Pulmonary artery endothelial cell (primary cell): ENCODE measurements at regions not wholly inside any gene's neighbourhood (a gene's known extent, or its start where the extent isn't known, plus 50 kb on each side); places are given as distances from the start of the nearest gene placed in this dataset.

Source experiments
- DNase-seq: peaks from one replicate; pipeline ENCODE4 v3.0.0-alpha.2; 2011; ENCODE audit warnings: low read depth, low spot score

DNA sequence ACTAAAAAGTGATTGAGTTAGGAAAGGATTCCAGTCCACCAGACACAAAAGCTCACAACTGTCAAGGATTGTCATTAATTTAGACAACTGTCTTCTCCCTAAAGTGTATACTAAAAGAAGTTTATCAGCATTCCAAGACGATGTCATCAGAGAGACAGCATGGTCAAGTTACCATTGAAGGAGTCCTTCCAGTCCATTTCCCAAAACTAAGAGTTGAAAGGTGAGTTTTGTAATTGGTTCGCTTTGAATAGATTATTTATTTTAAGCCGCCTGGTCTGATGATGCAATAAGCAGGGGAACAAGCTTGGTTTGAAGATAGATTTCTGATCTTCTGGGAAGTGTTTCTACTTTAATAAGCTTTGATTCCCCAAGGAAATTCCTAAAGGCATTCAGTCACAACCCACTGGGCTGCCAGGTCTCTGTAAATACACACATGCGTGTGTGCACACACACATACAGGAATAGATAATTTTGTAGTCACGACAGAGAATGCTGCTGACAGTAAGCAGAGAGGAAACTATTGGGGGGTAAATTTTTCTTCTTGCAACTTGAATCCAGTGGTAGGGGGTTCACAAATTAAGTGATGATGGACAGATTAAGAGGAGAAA lies 234.8 kb downstream of the PIK3R1 start:
- no peak for DNase-seq

DNA sequence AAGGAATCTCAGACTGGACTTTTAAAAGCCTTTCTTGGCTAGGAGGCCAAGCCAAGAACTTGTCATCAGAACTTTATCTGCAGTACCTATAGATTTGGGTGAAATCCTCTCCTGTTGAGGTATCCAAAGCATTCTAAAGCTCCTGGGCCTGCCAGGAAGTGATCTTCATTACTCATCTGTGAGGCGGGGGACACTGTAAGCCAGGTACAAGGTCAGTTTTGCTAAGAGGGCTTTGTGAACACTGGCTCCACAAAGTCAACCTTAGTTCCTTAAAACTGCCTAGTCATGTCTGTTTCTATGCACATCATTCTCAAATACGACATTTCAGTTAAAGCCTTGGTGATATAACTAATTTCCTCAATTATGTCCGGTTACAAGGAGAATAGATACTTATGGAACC lies 236.7 kb downstream of the PIK3R1 start:
- no peak for DNase-seq

DNA sequence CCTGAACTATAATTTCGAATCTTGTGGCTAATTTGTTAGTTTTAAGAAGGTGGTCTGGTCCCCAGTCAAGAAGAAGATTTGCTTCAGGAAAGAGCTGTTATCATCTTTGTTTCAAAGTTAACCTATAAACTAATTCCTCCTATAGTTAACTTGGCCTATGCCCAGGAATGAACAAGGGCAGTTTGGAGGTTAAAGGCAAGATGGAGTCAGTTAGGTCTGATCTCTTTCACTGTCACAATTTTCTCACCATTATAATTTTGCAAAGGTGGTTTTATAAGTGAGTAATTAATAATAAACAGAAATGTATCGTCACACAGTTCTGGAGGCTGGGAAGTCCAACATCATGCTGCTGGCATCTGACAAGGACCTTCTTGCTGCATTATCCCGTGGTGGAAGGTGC lies 238.6 kb downstream of the PIK3R1 start:
- DNase-seq = no peak

DNA sequence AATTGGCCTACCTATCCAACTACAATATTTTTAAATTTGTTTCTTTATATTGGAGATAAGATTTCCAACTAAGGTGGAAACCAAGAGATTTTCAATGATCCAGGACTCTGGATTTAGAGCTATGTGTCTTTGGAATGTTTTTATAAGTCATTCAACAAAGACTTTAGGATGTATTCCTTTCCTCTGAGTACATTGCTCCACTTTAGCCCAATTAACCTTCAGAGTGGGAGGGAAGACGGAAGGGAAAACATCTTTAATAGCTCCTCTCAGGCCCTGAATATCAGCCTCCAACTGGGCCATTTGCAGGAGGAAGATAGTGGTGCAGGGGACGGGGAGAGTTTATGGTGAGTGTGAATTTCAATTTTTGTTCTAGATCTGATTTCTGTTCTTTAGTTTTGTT lies 239.2 kb downstream of the PIK3R1 start:
- DNase-seq = no peak

DNA sequence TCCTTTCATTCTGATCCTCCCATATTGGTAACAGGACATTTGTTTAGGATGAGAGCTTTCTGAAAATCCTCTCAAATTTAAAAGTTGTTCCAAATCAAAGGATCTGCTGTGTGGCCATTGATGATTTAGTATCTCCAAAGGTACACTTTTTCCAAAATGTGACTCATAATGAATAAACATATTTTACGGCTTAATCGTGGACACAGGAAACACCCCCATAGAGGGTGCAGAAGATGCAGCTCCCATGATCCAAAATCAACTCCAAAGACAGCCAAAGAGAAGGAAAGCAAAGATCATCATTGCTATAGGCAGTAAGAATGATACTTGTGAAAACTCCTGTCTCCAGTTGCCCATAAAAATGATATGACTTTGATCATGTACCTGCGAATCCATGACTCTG lies 239.7 kb downstream of the PIK3R1 start:
- no peak for DNase-seq

DNA sequence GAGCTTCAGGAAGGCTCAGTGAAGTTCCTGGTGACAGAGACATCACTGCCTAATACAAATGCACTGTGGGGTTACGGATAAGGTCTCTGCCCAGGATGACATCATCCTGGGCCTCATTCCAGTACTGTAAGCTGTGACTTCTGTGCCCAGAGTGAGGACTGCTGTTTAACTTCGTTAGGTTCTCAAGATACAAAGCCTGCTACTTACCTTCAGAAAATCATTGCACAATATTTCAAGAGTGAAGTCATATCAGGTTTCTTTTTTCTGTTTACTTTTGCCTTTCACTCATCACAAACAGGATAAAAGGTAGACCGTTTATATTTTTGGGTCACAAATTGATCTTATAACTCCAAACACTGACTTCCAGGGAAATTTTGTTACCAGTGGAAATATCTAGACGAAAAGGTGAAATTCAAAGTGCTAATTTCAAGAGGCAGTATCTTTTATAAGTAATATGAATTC lies 241.2 kb downstream of the PIK3R1 start:
- DNase-seq = peak; percentile 15

DNA sequence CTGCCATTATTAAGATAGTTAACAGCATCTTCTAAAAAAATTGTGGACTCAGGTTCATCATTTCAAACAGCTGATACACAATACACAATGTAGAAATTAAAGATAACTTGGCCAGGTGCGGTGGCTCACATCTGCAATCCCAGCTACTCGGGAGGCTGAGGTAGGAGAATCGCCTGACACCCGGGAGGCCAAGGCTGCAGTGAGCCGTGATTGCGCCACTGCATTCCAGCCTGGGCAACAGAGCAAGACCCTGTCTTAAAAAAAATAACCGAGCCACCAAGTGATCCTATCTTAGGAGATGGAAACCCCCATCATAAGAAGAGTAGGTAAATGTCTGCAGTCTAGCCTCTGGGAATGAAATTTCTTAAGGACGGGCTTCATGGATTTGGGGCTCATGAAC lies 241.7 kb downstream of the PIK3R1 start:
- no peak for DNase-seq

DNA sequence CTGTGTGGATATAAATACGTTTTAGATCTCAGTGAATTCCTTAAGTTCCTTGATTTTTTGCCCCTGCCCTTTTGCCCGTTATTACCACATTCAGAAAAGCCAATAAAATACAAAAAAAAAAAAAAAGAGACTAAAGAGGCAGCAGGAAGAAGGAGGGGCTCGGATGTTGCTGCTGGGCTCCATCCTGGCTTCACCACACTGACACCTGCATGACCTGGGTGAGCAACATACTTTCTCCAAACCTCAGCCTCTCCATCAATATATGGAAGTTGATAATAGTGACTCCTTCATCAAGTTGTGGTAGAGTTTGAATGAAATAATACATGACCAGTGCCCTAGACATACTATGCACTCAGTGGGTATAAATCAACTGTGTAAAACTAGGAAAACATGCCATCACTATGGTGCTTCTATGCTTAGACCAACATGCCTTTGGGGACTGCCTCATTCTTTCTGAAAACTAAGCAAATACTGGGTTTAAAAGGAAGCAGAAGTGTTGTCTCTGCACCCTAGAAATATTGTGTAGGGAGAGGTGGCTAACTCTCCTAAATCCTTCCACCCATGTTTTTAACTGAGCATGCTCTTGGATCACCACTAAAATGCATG lies 243.0 kb downstream of the PIK3R1 start:
- no peak for DNase-seq

DNA sequence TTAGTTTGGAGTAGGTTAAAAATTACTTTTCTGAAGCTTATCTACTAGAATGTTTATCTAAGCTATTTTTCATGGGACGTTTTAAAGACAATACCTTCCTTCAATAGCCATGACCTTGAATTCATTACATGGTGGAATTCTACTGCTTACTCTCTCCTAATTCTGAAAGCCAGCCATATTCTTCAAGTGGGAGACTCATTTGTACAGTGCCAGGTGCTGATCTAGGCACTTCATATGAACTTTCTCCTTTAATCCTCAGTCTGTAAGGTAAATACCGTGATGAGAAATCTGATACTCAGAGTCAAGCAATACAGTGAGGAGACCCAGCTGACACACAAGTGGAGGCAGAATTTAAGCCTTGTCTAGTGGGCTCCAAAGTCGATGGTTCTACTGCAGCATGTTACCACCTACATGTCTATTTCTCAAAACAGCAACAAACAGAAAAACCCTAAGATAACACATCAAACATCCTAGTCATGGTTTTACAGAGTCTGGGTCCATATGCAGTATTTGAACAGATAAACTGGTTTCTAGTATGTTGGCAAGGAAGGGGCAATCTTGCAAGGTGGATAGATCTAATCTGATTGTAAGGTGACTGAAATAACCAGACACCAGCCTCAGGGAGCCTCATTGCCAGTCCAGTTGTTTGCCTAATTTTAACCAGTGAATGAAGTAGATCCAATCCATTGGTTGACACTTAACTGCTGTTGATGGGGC lies 243.7 kb downstream of the PIK3R1 start:
- DNase-seq = no peak

DNA sequence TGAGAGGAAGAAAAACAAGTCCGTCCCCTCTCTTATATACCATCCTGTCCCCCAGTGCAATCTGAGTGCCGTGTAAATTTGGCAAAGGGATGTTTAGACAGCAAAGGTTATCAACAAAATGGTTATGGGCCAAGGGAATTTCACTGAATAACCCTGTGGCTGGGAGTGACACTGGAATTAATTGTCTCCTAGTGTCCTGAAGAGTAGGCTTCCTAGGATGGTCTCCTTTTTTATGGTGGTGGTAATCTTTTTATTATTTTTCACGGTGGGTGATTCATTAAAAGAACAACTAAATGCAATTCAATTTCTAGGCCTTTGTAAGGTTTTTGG lies 244.2 kb downstream of the PIK3R1 start:
- DNase-seq = no peak

DNA sequence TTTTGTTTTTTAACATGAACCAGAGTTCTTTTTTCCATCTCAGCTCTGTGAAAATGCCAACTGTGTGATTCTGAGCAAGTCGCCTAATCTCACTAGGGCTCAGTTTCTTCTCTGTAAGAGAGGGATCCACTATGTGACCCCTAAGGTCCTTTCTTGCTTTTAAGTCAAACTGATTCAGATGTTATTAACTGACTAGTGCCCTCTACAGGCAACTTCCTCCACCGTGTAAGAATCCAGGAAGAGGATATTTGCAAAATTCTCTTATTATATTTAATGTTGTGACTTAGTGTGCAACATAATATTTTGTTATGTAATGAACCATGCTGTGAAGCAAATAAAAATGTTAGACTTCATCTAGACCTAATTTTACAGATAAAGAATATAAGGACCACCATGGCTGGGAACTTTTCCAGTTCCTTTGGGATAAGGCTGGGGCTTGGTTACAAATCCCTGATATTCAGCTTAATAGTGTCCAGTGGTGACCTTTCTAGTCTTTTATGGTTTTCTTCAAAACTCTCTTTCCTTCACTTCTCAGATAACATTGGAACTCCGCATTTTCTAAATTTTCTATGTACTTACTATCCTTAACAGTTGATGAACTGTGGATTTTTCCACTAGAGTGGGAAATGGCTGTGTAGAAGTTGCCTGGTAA lies 244.7 kb downstream of the PIK3R1 start:
- DNase-seq = peak; percentile 35

DNA sequence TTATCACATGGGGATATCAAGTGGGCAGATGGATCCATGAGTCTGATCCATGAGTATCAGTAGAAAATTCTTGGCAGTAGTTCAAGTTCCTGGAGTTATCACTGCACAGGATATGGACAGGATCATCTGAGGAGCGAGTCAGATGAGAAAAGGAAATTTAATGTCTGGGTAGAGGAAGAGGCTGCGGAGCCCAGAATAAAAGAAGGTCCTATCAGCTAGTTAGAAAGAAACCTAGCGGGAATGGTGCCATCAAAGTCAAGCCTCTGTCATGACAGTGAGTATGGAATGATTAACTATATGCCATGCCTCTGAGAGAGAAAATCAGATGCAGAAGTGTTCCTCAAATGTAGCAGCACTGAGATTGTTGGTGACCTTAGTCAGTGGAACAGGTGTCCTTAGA lies 248.1 kb downstream of the PIK3R1 start:
- no peak for DNase-seq

DNA sequence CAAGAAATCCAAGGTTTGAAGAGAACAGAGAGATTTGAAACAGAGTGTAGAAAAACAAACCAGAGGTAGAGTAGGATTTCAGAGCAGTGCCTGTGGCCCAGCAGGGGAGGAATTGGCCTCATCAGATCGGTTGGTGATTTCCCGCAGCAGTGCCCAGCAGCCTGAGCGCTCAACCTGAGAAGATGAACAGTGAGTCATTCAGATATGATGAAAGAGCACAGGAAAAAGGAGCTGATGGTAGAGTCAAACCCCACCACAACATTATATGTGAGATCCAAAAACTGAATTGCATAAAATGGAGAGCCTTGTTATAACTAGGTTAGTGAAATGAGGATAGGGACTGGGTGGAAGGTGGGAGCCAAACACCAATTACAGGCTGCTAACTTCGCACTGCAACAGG lies 248.9 kb downstream of the PIK3R1 start:
- no peak for DNase-seq

DNA sequence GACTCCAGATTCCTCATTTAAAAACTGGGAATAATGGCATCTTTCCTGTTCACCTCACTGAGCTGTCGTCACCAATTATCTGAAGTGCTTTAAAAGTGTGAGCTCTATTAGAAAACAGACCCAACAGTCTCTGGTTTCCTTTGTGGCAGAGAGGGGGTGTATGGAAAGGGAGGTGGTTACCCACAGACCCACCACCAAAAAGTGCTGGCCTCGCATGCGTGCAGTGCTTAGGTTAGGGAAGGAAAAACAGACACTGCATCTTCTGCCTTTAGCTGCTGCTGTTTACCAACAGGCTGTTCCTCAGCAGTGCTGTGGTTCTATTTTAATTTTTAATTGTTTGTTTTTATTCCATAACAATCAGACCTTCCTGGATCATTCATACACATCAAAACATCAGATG lies 249.6 kb downstream of the PIK3R1 start:
- no peak for DNase-seq

DNA sequence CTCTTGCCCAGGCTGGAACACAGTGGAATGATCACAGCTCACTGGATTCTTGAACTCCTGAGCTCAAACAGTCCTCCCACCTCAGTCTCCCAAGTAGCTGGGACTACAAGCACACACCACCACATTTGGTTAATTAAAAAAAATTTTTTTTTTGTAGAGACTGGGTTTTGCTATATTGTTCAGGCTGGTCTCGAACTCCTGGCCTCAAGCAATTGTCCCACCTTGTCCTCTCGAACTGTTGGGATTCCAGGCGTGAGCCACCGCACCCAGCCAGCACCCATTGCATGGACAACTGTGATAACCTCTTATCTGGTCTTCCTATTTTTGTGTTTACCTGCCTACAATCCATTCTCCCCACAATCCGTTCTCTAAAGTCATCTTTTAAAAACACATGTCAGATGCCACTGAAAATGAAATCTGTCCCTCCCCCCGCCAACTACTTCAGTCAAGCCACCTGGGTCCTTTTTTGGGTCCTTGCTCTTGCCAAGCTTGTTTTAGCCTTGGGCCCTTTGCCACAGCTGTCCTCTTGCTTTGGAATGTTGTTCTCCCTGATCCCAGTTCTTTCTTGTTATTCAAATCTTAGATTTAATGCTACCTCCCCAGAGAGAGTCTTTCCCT lies 250.5 kb downstream of the PIK3R1 start:
- DNase-seq = no peak

DNA sequence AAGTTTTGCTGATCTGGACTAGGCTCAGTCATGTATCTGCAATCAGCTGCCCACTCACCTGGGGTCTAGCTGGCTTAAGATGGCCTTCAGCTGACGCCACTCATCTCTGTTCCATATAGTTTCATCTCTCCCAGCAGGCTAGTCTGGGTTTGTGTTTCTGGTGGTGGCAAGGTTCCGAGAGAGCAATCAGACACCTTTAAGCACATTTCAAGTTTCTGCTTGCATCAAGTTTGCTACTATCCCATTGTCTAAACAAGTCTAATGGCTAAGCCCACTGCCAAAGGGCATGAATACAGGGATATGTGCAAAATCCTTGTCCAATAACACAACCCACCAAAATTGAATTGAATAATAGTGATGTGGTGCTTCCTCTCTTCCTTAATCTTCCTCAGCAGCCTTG lies 251.7 kb downstream of the PIK3R1 start:
- DNase-seq = no peak

DNA sequence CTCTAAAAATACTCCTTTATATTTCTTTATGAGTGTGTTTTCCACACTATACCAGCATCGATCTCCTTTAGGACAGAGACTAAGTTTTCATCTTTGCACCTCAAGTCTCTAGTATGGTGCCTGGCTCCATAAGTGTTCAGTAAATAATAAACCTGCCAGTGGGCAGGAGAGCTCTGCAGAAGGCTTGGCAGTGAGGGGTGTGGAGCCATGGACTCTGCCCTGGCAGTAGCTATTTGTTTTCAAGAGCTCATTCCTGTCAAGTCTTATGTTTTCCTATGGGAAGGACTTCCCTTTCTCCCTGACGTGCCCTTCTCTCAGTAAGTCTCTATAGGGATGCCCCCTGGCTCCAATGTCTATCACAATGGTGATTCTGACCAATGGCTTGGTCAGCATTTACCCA lies 252.2 kb downstream of the PIK3R1 start:
- DNase-seq = no peak

DNA sequence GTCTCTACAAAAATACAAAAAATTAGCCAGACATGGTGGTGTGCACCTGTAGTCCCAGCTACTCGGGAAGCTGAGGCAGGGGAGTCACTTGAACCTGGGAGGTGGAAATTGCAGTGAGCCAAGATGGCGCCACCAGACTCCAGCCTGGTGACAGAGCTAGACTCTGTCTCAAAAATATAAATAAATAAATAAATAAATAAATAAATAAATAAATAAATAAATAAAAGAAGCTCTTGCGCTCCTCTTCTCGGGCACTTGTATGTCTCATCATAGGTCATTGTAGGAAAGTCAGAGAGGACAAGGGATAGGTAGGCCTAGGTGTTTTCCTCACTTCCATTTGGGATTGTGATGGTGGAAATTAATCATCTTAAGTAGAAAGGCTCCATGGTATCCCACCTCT lies 252.8 kb downstream of the PIK3R1 start:
- DNase-seq = no peak

DNA sequence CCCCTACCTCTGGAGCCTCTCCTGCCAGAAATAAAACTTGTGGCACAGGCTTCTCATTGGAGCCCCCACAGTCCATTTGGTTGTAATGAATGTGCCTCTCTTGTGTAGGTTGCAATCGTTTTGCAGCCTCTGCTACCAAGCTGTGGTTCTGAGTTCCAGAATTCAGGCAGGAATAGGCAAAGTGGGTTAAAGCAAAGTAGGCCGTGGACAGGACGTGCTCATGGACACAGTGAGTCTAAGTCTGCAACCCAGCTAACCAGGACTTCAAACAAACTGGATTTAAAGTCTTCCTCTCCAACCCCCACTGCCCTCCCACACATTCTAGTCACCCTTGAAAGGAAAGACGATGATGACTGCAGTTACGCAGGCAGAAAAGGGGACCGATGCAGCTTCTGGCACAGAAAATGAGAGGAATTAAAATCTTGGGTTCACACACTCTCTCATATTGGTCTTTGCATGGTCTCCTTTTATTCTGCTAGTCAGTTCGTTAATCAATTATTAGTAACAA lies 260.0 kb downstream of the PIK3R1 start:
- no peak for DNase-seq

DNA sequence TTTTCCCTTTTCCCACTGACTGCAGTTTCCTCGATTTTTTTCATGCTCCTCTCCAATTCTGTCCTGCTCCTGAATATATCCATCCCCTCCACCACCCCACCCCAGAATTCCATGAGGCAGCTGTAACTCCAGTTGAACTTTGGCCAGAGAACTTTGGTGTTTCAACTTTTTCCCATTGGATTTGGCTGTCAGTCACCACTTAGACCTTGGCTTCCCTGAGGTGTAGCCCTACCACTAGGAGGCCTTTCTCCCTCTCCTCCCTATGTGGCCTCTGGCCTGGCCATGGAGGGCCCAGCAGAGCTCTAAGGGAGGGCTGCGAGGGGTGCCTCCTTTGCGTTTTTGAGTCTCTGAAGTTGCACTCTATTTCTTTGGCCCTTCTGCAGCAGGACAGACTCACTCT lies 261.3 kb downstream of the PIK3R1 start:
- no peak for DNase-seq

DNA sequence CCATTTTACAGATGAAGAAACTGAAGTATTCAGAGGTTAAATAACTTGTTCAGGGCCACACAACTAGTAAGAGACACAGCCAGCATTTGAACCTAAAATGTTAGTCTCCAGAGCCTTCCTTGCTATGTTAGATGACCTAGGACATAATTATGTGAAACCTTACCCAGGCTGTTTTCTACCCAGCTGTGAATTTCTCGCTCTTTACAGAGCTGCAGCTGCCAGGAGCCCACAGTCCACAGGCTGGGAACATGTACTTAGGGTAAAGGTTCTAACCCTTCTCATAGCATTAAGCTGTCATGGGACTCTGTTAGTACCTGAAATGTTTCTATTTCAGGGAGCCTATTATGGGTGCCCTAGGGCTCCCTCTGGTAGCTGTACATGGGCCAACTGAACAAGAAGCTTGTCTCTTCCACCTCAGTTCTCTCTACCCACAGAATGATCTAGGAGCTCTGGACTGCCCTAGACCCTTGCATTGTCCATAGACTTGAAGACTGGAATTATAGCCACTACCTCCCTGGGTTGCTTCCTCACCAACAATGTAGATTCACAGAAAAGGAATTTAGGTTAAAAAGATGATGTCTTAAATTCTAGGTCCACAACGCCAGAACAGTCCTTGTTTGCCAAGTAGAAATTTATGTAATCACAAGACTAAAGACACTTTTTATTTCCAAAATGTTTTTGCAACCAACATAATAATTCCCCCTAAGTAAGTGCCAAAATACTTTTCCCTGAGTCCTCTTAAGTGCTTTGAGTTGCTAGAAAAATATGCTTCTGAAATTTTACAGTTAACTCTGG lies 262.9 kb downstream of the PIK3R1 start:
- DNase-seq = no peak
